ENCODE measurements at regions not wholly inside any gene's neighbourhood (a gene's known extent, or its start where the extent isn't known, plus 50 kb on each side); places are given as distances from the start of the nearest gene placed in this dataset.

DNA sequence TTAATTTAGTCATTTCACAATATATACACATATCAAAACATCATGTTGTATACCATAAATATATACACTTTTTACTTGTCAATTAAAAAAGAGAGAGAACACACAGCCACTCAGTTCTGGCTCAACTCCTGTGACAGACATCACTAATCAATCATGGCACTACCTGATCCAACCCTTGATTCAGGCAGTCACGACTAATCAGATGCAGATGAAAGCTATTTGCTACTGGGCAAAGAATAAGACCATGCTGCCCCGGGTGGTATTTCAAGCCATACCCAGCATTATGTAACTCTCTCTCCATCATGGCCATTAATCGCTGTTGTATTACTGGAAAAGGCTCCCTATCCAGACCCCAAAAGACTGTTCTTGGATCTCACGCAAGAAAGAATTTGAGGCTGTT is 345.7 kb downstream of the HAPSTR1 start:
- TF ChIP-seq, protein P1, sequence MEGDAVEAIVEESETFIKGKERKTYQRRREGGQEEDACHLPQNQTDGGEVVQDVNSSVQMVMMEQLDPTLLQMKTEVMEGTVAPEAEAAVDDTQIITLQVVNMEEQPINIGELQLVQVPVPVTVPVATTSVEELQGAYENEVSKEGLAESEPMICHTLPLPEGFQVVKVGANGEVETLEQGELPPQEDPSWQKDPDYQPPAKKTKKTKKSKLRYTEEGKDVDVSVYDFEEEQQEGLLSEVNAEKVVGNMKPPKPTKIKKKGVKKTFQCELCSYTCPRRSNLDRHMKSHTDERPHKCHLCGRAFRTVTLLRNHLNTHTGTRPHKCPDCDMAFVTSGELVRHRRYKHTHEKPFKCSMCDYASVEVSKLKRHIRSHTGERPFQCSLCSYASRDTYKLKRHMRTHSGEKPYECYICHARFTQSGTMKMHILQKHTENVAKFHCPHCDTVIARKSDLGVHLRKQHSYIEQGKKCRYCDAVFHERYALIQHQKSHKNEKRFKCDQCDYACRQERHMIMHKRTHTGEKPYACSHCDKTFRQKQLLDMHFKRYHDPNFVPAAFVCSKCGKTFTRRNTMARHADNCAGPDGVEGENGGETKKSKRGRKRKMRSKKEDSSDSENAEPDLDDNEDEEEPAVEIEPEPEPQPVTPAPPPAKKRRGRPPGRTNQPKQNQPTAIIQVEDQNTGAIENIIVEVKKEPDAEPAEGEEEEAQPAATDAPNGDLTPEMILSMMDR (IDR thresholded peaks at IDR 0.05; ENCODE audit: extremely low read depth in 1 of 2, insufficient read depth in 1 of 2, low read depth in 1 of 2, low read length in 2 of 2), result no peak
- TF ChIP-seq POLR2A (IDR thresholded peaks at IDR 0.05; ENCODE audit: low read depth, low read length), result no peak
- no peak for TF ChIP-seq EZH2 (IDR thresholded peaks at IDR 0.05; ENCODE audit: borderline replicate concordance, low read depth, low read length, severe bottlenecking)
- TF ChIP-seq GATA2 (IDR thresholded peaks at IDR 0.05; ENCODE audit: insufficient read depth, insufficient read length, low read depth, low read length), result no peak
- TF ChIP-seq JUN (IDR thresholded peaks at IDR 0.05; ENCODE audit: borderline replicate concordance, insufficient read depth, insufficient read length, low read depth), result no peak
- TF ChIP-seq POLR2AphosphoS5 (IDR thresholded peaks at IDR 0.05; ENCODE audit: insufficient read depth, low read depth, low read length), result no peak
